Peyer's patch (tissue), 4 donors: ENCODE measurements at regions not wholly inside any gene's neighbourhood (a gene's known extent, or its start where the extent isn't known, plus 50 kb on each side); places are given as distances from the start of the nearest gene placed in this dataset.

ENCODE experiments used
- DNase-seq, 3 donors: peaks; one replicate each; pipeline ENCODE4 v3.0.0-alpha.2; 2017 to 2019
- H3K27ac ChIP-seq, 4 donors: fragments of 200-600 bp; sonication (generic); one replicate each; pipeline ENCODE4 v1.5.1; 2016 to 2019
- H3K27me3 ChIP-seq, 2 donors: fragments of 200-600 bp; sonication (generic); one replicate each; pipeline ENCODE4 v1.5.1; 2019
- H3K36me3 ChIP-seq, 3 donors: fragments of 200-600 bp; sonication (generic); one replicate each; pipeline ENCODE4 v1.5.1; 2016 to 2019
- H3K4me1 ChIP-seq, 4 donors: fragments of 200-600 bp; sonication (generic); one replicate each; pipeline ENCODE4 v1.5.1; 2016 to 2019
- H3K4me3 ChIP-seq, 4 donors: fragments of 200-600 bp; sonication (generic); 1 replicate in 3 of 4; 2 replicates in 1 of 4; pipeline ENCODE4 v1.5.1; 2016 to 2019; ENCODE audit warnings: mild to moderate bottlenecking in 1 of 4
- H3K9me3 ChIP-seq, 4 donors: fragments of 200-600 bp; sonication (generic); one replicate each; pipeline ENCODE4 v1.5.1; 2016 to 2019; ENCODE audit warnings: mild to moderate bottlenecking in 1 of 4
- CTCF ChIP-seq, 6 experiments: fragments of 450-650 bp in 4 of 6; fragments of 200-600 bp in 2 of 6; sonication (generic) in 1 of 6; IDR thresholded peaks; one replicate each; pipeline ENCODE4 v1.5.1; 2017 to 2019; ENCODE audit warnings: antibody characterized with exemption in 6 of 6, mild to moderate bottlenecking in 3 of 6, moderate library complexity in 1 of 6
- POLR2A ChIP-seq, 2 donors: fragments of 450-650 bp; IDR thresholded peaks; one replicate each; pipeline ENCODE4 v1.5.1; 2017; ENCODE audit warnings: antibody characterized with exemption in 2 of 2, mild to moderate bottlenecking in 2 of 2, moderate library complexity in 2 of 2

GRCh38 chr1:213658457-213658856 is 329.3 kb upstream of the PROX1 start:
- TF ChIP-seq POLR2A (IDR thresholded peaks at IDR 0.05) (no peak), CTCF (IDR thresholded peaks at IDR 0.05) (no peak)
- Histone ChIP-seq H3K4me3 (no peak overlapping the region), H3K27me3 (no peaks in the 10 kb centered on the region), H3K4me1 (peaks cover 0 to 16% (median 0%) of the 10 kb centered on the region in 4 donors), H3K27ac (peak overlapping the region in 3 of 4 donors; percentile 10 to 55 (median 43)), H3K36me3 (no peaks in the 10 kb centered on the region), H3K9me3 (no peaks in the 10 kb centered on the region)
- no peak for DNase-seq

DNA sequence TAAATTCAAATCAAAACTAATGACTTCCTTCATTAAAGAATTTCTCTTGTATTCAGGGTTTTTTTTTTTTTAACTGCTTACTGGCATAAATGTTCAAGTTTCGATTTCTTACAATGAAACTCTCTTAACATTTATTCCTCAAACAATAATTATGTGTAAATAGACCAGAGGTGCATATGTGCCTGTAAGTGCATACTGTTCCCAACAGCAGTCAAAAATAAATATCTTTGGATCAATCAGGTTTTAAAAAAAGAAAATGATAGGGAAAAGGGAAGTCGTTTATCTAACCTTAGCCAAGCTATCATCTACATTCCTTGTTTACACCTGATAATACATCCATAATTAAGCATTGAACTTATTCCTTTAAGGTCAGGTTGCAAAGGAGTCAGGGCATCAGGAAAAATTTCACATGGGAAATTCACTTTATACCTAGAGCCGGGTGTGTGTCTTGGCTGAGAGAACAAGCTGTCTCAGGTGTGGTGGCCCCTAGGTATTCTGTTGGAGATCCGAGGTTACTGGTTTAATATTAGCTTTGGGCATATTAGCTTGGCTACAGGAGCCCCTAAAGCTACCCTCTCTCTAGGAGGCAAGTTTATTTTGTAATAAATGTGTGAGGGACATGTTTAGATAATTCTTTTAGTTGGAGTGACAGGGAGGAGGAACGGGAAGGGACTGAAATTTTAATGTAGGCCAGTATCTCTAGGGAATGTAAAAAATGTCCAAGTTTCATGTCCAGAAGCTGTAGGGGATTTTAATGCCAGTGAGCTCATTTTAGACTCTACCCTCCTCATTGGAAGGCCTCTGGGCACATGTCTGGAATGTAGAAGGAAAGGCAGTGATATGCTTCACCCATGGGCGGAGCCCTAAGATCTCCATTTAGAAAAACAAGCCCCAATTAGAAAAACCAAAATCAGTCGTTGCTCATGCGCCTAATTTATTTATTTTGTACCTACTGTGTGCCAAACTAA is 327.9 kb upstream of the PROX1 start:
- Histone ChIP-seq H3K36me3 (no peaks in the 10 kb centered on the region), H3K9me3 (no peaks in the 10 kb centered on the region), H3K4me3 (no peak overlapping the region), H3K4me1 (peaks cover 0 to 16% (median 0%) of the 10 kb centered on the region in 4 donors), H3K27ac (peak overlapping the region in 2 of 4 donors; percentile 4 to 55), H3K27me3 (no peaks in the 10 kb centered on the region)
- TF ChIP-seq POLR2A (IDR thresholded peaks at IDR 0.05) (no peak), CTCF (IDR thresholded peaks at IDR 0.05) (no peak)
- no peak for DNase-seq

- H3K27ac ChIP-seq, result no peak overlapping the region
- no peaks in the 10 kb centered on the region for H3K36me3 ChIP-seq
- no peak overlapping the region for H3K4me3 ChIP-seq
- peaks cover 0 to 10% (median 0%) of the 10 kb centered on the region in 4 donors for H3K4me1 ChIP-seq
- no peaks in the 10 kb centered on the region for H3K27me3 ChIP-seq
- DNase-seq, result no peak
- TF ChIP-seq POLR2A (IDR thresholded peaks at IDR 0.05) (no peak), CTCF (IDR thresholded peaks at IDR 0.05) (no peak)
- H3K9me3 ChIP-seq, result no peaks in the 10 kb centered on the region
These were observed 326.5 kb upstream of the PROX1 start for GRCh38 chr1:213661302-213661701.

DNA sequence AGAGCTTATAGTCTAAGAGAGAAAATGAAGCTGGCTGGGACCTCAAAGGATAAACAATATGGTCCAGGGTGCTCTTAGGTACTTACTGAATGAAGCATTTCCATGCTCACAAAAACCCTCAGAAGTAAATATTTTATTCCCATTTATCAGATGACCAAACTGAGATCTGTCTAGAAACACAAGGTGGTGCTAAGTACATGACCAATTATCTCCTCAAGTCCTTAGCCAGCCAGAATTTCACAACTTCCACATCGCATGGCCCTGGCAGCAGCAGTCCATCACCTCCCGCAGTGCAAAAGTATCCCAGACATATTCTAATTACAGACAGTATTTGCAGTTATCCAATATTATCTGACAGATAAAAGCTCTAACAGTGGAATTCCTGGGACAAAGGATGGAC is 321.7 kb upstream of the PROX1 start:
- Histone ChIP-seq H3K36me3 (no peaks in the 10 kb centered on the region), H3K4me1 (peaks cover 0 to 8% (median 0%) of the 10 kb centered on the region in 4 donors), H3K27me3 (no peaks in the 10 kb centered on the region), H3K9me3 (no peaks in the 10 kb centered on the region), H3K4me3 (no peak overlapping the region), H3K27ac (no peak overlapping the region)
- TF ChIP-seq CTCF (IDR thresholded peaks at IDR 0.05), result peak in 1 of 6 experiments; percentile 27
- no peak for TF ChIP-seq POLR2A (IDR thresholded peaks at IDR 0.05)
- no peak for DNase-seq

DNA sequence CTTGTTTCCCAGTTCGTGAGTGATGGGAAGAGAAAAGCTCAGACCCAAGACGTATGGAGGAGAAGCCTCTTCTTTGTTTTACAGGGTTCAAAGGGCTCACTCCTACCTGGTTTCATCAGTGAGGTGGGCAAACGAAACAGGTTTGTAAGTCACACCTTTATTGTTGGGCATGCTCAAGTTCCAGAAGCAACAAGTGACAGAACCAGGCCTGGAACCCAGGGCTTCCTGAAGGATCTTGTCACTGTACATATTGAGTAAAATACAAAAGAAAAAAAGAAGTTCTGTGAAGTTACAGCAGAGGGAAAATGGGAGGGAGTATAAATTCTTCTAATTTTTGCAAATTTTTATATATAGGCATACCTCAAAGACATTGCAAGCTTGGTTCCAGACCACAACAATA is 320.9 kb upstream of the PROX1 start:
- Histone ChIP-seq H3K4me3 (no peak overlapping the region), H3K9me3 (no peaks in the 10 kb centered on the region), H3K36me3 (no peaks in the 10 kb centered on the region), H3K27me3 (no peaks in the 10 kb centered on the region), H3K4me1 (peaks cover 0 to 8% (median 0%) of the 10 kb centered on the region in 4 donors), H3K27ac (no peak overlapping the region)
- DNase-seq, result no peak
- TF ChIP-seq CTCF (IDR thresholded peaks at IDR 0.05) (no peak), POLR2A (IDR thresholded peaks at IDR 0.05) (no peak)
